ENCODE measurements at regions not wholly inside any gene's neighbourhood (a gene's known extent, or its start where the extent isn't known, plus 50 kb on each side); places are given as distances from the start of the nearest gene placed in this dataset.
"Not testable (repeated sequence)": the region's sequence is repeated elsewhere in the genome, so short reads cannot be mapped to it uniquely, and the experiment has no call there.

DNA sequence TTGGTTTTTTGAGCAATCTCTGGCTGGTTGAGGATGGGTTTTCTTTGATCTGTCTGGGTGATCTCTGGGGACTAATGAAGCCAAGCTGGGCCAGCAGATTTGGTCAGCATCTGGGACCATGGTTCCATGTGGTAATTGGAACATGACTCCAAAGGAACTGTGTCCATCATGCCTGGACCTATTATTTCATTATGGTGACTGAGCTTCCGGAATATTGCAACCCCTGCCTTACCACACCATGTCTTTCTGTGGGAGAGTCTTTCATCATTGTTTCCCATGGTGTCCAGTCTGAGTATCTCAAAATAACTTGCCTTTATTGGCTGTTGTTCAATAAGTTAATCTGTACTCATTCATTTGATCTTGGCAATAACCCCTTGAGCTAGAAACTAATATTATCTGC, 624.9 kb upstream of the TBX3 start:
- Histone ChIP-seq H3K27ac (ENCODE audit: low read depth, low read length) (no peak overlapping the region), H3K9ac (ENCODE audit: low read length in 5 of 5) (no peak overlapping the region), H3K27me3 (ENCODE audit: control insufficient read depth in 5 of 5, insufficient read depth in 4 of 5, low read length in 5 of 5) (no peaks in the 10 kb centered on the region), H3K36me3 (ENCODE audit: control insufficient read depth in 5 of 5, insufficient read depth in 5 of 5, low read length in 5 of 5) (no peaks in the 10 kb centered on the region), H3K4me1 (ENCODE audit: control insufficient read depth in 5 of 5, insufficient read depth in 5 of 5, low read length in 5 of 5) (peaks cover 0 to 12% (median 0%) of the 10 kb centered on the region in 5 donors), H3K4me3 (ENCODE audit: low read depth in 1 of 5, low read length in 5 of 5) (no peak overlapping the region), H3K9me3 (ENCODE audit: control insufficient read depth in 5 of 5, low read length in 5 of 5) (no peaks in the 10 kb centered on the region)

DNA sequence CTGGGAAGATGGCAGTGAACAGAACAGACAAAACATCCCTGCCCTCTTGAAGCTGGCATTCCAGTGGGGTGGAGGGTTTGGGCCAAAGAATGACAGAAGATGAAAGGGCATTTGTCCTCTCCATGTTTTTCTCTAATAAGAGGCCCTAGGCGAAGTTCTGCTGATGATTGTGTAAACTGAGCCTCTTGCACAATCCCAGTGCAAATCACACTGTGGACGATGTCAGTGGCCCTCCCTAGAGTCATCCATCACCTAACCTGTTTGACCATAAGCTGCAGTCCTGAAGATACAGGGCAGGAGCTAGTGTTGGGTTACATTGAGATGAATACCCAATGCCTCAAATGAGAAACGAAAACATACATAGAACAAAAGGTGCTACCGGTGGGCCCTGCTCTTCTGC, 622.4 kb upstream of the TBX3 start:
- no peaks in the 10 kb centered on the region for H3K36me3 ChIP-seq (ENCODE audit: control insufficient read depth in 5 of 5, insufficient read depth in 5 of 5, low read length in 5 of 5)
- no peaks in the 10 kb centered on the region for H3K9me3 ChIP-seq (ENCODE audit: control insufficient read depth in 5 of 5, low read length in 5 of 5)
- no peak overlapping the region for H3K9ac ChIP-seq (ENCODE audit: low read length in 5 of 5)
- no peaks in the 10 kb centered on the region for H3K27me3 ChIP-seq (ENCODE audit: control insufficient read depth in 5 of 5, insufficient read depth in 4 of 5, low read length in 5 of 5)
- no peak overlapping the region for H3K27ac ChIP-seq (ENCODE audit: low read depth, low read length)
- H3K4me1 ChIP-seq (ENCODE audit: control insufficient read depth in 5 of 5, insufficient read depth in 5 of 5, low read length in 5 of 5) = peaks cover 0 to 12% (median 0%) of the 10 kb centered on the region in 5 donors
- no peak overlapping the region for H3K4me3 ChIP-seq (ENCODE audit: low read depth in 1 of 5, low read length in 5 of 5)

DNA sequence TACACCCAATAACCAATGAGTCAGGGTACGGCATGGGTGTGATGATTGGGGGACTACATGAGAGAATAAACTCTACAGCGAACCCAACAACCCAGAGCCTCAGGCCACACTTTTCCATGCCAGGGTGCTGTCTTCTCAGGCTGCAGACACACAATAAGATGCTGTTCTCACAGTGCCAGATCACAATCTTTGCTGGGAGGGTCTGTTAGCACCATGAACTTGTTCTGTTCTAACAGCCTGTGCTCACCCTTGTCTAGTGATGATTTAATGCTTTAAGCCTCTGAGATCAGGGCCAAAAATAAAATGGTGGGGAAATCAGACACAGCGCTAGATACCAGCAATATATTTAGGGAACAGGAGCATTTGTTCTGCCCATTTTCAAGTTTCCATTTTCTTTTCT, 621.9 kb upstream of the TBX3 start:
- no peaks in the 10 kb centered on the region for H3K36me3 ChIP-seq (ENCODE audit: control insufficient read depth in 5 of 5, insufficient read depth in 5 of 5, low read length in 5 of 5)
- H3K9me3 ChIP-seq (ENCODE audit: control insufficient read depth in 5 of 5, low read length in 5 of 5) = no peaks in the 10 kb centered on the region

DNA sequence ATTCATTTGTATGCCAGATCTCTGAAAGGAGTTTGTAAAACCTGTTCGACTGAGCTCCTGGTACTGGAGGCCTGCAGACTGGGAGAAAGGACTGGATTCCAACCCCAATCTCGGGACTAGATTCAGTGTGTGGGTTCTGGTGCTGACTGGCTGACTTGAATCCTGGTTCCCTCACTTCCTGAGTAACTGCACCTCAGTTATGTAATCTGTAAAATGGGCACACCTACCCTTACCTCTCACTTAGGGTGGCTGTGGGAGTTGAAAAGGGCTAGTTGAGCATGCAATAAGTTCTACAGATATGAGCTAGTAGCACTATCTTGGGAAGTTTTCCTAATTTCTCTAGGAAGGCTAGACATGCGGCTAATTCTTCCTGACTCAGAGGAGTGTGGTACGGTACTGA, 621.3 kb upstream of the TBX3 start:
- no peaks in the 10 kb centered on the region for H3K36me3 ChIP-seq (ENCODE audit: control insufficient read depth in 5 of 5, insufficient read depth in 5 of 5, low read length in 5 of 5)
- H3K9me3 ChIP-seq (ENCODE audit: control insufficient read depth in 5 of 5, low read length in 5 of 5) = no peaks in the 10 kb centered on the region

More for the DNA sequence above, 621.9 kb upstream of the TBX3 start:
- no peak overlapping the region for H3K9ac ChIP-seq (ENCODE audit: low read length in 5 of 5)
- H3K27me3 ChIP-seq (ENCODE audit: control insufficient read depth in 5 of 5, insufficient read depth in 4 of 5, low read length in 5 of 5) = no peaks in the 10 kb centered on the region
- peaks cover 0 to 12% (median 0%) of the 10 kb centered on the region in 5 donors for H3K4me1 ChIP-seq (ENCODE audit: control insufficient read depth in 5 of 5, insufficient read depth in 5 of 5, low read length in 5 of 5)
- H3K4me3 ChIP-seq (ENCODE audit: low read depth in 1 of 5, low read length in 5 of 5) = no peak overlapping the region
- no peak overlapping the region for H3K27ac ChIP-seq (ENCODE audit: low read depth, low read length)

DNA sequence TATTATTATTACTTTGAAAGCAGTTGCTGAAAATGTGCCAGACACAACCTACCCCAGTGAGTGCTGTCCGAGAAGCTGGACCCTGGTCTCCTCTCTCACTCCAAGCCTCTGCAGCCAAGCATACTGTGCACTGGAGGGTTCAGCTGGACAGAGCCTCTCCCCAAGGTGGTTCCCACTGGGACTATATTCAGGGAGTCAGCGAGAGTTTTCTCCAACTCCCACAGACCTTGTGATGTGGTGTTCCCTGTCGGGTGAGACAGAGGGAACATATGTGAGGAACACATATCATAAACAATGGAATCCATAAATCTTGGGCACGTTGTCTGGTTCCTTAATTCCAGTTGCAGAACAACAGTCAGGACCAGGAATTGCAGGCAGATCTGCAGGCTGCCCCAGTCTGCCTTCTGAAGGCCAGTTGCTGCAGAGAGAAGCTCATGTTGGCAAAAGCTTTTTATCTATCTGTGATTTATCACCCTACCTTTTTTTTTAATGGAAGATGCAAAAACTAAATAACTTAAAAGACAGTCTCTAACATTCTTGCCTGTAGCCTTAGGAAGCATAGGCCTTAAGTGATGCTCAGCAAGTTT, 619.8 kb upstream of the TBX3 start:
- Histone ChIP-seq H3K4me3 (ENCODE audit: low read depth in 1 of 5, low read length in 5 of 5) (no peak overlapping the region), H3K9ac (ENCODE audit: low read length in 5 of 5) (no peak overlapping the region), H3K27ac (ENCODE audit: low read depth, low read length) (no peak overlapping the region), H3K9me3 (ENCODE audit: control insufficient read depth in 5 of 5, low read length in 5 of 5) (no peaks in the 10 kb centered on the region), H3K4me1 (ENCODE audit: control insufficient read depth in 5 of 5, insufficient read depth in 5 of 5, low read length in 5 of 5) (peaks cover 0 to 6% (median 0%) of the 10 kb centered on the region in 5 donors), H3K27me3 (ENCODE audit: control insufficient read depth in 5 of 5, insufficient read depth in 4 of 5, low read length in 5 of 5) (no peaks in the 10 kb centered on the region), H3K36me3 (ENCODE audit: control insufficient read depth in 5 of 5, insufficient read depth in 5 of 5, low read length in 5 of 5) (no peaks in the 10 kb centered on the region)

More for the DNA sequence above, 621.3 kb upstream of the TBX3 start:
- H3K9ac ChIP-seq (ENCODE audit: low read length in 5 of 5) = no peak overlapping the region
- H3K27ac ChIP-seq (ENCODE audit: low read depth, low read length) = no peak overlapping the region
- H3K4me1 ChIP-seq (ENCODE audit: control insufficient read depth in 5 of 5, insufficient read depth in 5 of 5, low read length in 5 of 5) = peaks cover 0 to 12% (median 0%) of the 10 kb centered on the region in 5 donors
- no peak overlapping the region for H3K4me3 ChIP-seq (ENCODE audit: low read depth in 1 of 5, low read length in 5 of 5)
- no peaks in the 10 kb centered on the region for H3K27me3 ChIP-seq (ENCODE audit: control insufficient read depth in 5 of 5, insufficient read depth in 4 of 5, low read length in 5 of 5)

DNA sequence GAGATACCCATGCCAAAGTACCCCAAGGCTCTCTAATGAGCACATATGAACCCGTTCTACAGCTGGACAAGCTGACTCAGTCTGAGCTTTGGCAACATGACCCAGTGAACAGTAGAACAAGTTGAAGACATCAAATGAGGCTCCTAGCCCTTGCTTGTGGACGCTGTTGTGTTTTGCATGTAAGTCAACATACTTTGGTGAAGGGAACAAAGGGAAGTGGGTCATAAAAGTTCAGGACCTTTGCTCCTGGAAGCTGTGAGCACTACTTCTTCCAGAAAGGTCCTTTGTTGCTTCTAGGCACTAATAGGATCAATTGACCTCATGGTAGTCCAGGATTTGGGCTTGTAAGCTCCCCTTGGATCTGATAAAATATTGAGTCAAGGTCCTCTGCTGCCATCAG, 613.5 kb upstream of the TBX3 start:
- Histone ChIP-seq H3K27me3 (ENCODE audit: control insufficient read depth in 5 of 5, insufficient read depth in 4 of 5, low read length in 5 of 5) (no peaks in the 10 kb centered on the region), H3K27ac (ENCODE audit: low read depth, low read length) (no peak overlapping the region), H3K4me1 (ENCODE audit: control insufficient read depth in 5 of 5, insufficient read depth in 5 of 5, low read length in 5 of 5) (peaks cover 0 to 11% (median 2%) of the 10 kb centered on the region in 5 donors), H3K4me3 (ENCODE audit: low read depth in 1 of 5, low read length in 5 of 5) (no peak overlapping the region), H3K36me3 (ENCODE audit: control insufficient read depth in 5 of 5, insufficient read depth in 5 of 5, low read length in 5 of 5) (no peaks in the 10 kb centered on the region), H3K9ac (ENCODE audit: low read length in 5 of 5) (no peak overlapping the region), H3K9me3 (ENCODE audit: control insufficient read depth in 5 of 5, low read length in 5 of 5) (no peaks in the 10 kb centered on the region)

DNA sequence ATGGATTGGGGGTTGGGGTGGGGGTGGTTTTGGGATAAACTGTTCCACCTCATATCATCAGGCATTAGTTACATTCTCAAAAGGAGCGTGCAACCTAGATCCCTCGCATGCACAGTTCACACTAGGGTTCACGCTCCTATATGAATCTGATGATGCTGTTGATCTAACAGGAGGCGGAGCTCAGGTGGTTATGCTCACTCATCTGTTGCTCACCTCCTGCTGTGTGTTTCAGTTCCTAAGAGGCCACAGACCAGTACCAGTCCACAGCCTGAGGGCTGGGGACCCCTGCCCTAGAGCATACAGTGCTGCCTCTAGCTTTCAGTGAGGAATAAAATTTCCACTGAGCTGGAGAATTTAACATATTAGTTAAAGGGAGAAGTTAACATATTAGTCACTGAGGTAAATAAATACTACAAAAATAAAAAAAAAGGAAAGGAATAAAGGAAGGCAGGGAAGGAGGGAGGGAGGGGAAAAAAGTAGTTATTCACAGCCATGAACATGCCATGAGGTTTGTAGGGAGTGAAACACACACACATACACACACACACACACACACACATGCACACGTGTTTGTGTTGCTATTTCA, 612.7 kb upstream of the TBX3 start:
- Histone ChIP-seq H3K9me3 (ENCODE audit: control insufficient read depth in 5 of 5, low read length in 5 of 5) (no peaks in the 10 kb centered on the region), H3K36me3 (ENCODE audit: control insufficient read depth in 5 of 5, insufficient read depth in 5 of 5, low read length in 5 of 5) (no peaks in the 10 kb centered on the region), H3K4me3 (ENCODE audit: low read depth in 1 of 5, low read length in 5 of 5) (no peak overlapping the region), H3K27me3 (ENCODE audit: control insufficient read depth in 5 of 5, insufficient read depth in 4 of 5, low read length in 5 of 5) (no peaks in the 10 kb centered on the region), H3K9ac (ENCODE audit: low read length in 5 of 5) (no peak overlapping the region), H3K27ac (ENCODE audit: low read depth, low read length) (no peak overlapping the region), H3K4me1 (ENCODE audit: control insufficient read depth in 5 of 5, insufficient read depth in 5 of 5, low read length in 5 of 5) (peaks cover 0 to 11% (median 2%) of the 10 kb centered on the region in 5 donors)

DNA sequence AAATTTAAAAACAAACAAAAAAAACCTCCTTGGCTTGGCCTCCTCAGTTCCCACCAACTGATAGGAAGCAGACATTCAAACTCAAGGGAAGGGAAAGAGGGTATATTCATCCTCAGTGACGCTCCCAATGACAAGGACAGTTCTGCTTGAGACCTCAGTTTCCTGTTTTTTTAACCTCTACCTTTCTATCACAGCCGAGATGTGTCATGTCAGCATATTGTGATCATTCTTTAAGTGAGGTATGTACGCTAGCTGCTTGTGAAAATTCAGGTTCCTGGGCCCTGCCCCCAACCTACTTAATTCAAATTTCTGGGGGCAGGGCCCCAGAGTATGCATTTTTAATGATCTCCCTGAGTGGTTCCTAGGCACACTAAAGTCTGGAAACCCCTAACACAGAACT, 611.9 kb upstream of the TBX3 start:
- Histone ChIP-seq H3K27ac (ENCODE audit: low read depth, low read length) (no peak overlapping the region), H3K9ac (ENCODE audit: low read length in 5 of 5) (no peak overlapping the region), H3K9me3 (ENCODE audit: control insufficient read depth in 5 of 5, low read length in 5 of 5) (no peaks in the 10 kb centered on the region), H3K36me3 (ENCODE audit: control insufficient read depth in 5 of 5, insufficient read depth in 5 of 5, low read length in 5 of 5) (no peaks in the 10 kb centered on the region), H3K4me3 (ENCODE audit: low read depth in 1 of 5, low read length in 5 of 5) (no peak overlapping the region), H3K27me3 (ENCODE audit: control insufficient read depth in 5 of 5, insufficient read depth in 4 of 5, low read length in 5 of 5) (no peaks in the 10 kb centered on the region), H3K4me1 (ENCODE audit: control insufficient read depth in 5 of 5, insufficient read depth in 5 of 5, low read length in 5 of 5) (peaks cover 0 to 11% (median 2%) of the 10 kb centered on the region in 5 donors)

DNA sequence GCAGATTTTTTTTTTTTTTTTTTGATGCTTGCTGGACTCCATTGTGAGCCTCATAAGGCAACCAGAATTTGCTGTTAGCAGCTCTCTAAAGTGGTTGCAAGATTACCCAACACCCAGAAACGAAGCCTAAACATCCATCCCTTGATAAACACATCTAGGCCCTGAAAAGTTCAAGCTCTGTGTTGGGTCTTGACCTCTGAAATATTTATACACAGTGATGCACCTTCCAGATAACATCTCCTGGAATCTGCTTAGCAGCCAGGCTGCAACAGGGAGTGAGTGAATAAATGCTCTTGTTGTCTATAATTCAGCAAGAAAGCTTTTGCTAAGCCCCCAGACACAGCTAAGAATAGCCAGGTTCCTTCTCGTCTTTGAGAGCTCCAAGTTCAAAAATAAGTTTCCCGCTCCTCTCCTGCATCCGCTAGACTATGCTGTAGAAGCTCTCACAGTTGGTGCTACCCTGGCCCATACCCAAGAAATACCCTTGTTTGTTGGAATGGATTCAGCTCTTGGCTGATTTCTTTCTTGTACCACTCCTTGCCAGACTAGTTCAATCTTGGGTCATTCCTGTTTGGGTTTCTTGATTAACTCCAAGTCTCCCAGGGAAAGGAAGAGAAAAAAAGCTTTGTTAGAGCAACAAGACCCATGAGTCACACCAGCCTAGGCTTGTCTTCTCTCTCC, 610.6 kb upstream of the TBX3 start:
- no peak overlapping the region for H3K27ac ChIP-seq (ENCODE audit: low read depth, low read length)
- H3K9ac ChIP-seq (ENCODE audit: low read length in 5 of 5) = no peak overlapping the region
- no peak overlapping the region for H3K4me3 ChIP-seq (ENCODE audit: low read depth in 1 of 5, low read length in 5 of 5)
- no peaks in the 10 kb centered on the region for H3K27me3 ChIP-seq (ENCODE audit: control insufficient read depth in 5 of 5, insufficient read depth in 4 of 5, low read length in 5 of 5)
- no peaks in the 10 kb centered on the region for H3K36me3 ChIP-seq (ENCODE audit: control insufficient read depth in 5 of 5, insufficient read depth in 5 of 5, low read length in 5 of 5)
- peaks cover 0 to 11% (median 2%) of the 10 kb centered on the region in 5 donors for H3K4me1 ChIP-seq (ENCODE audit: control insufficient read depth in 5 of 5, insufficient read depth in 5 of 5, low read length in 5 of 5)
- no peaks in the 10 kb centered on the region for H3K9me3 ChIP-seq (ENCODE audit: control insufficient read depth in 5 of 5, low read length in 5 of 5)

DNA sequence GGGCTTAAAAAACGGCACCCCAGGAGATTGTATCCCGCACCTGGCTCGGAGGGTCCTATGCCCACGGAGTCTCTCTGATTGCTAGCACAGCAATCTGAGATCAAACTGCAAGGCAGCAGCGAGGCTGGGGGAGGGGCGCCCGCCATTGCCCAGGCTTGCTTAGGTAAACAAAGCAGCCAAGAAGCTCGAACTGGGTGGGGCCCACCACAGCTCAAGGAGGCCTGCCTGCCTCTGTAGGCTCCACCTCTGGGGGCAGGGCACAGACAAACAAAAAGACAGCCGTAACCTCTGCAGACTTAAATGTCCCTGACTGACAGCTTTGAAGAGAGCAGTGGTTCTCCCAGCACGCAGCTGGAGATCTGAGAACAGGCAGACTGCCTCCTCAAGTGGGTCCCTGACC, 601.5 kb upstream of the TBX3 start:
- H3K4me3 ChIP-seq (ENCODE audit: low read depth in 1 of 5, low read length in 5 of 5); H3K36me3 ChIP-seq (ENCODE audit: control insufficient read depth in 5 of 5, insufficient read depth in 5 of 5, low read length in 5 of 5); H3K27me3 ChIP-seq (ENCODE audit: control insufficient read depth in 5 of 5, insufficient read depth in 4 of 5, low read length in 5 of 5); H3K9me3 ChIP-seq (ENCODE audit: control insufficient read depth in 5 of 5, low read length in 5 of 5); H3K9ac ChIP-seq (ENCODE audit: low read length in 5 of 5); H3K27ac ChIP-seq (ENCODE audit: low read depth, low read length): not testable (repeated sequence)
- H3K4me1 ChIP-seq (ENCODE audit: control insufficient read depth in 5 of 5, insufficient read depth in 5 of 5, low read length in 5 of 5) = peaks cover 0 to 10% (median 0%) of the 10 kb centered on the region in 5 donors
